ENCODE measurements at regions not wholly inside any gene's neighbourhood (a gene's known extent, or its start where the extent isn't known, plus 50 kb on each side); places are given as distances from the start of the nearest gene placed in this dataset.

DNA sequence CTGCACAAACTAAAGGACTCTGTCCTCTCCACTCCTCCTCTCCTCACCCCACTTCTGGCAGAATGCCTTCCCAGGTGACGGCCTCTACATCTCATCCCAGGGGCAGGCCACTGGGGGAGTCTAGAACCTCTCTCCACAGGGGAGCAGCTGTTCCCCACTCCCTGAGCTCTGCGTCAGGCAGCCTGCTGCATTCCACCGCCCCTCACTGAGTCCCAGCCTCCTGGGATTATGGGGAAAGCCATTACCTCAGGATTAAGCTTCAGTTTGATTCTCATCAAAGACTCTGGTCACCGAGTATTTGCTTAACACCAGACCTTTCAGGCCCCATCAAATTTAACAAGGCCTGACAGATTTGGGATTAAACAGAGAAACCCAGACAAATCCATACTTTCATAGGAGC is 405.9 kb downstream of the NXPE2 start:
- Histone ChIP-seq H3K4me3 (ENCODE audit: low read depth in 1 of 3, low read length in 3 of 3) (no peak overlapping the region), H3K27ac (ENCODE audit: low read depth in 1 of 2, low read length in 2 of 2) (no peak overlapping the region), H3K27me3 (ENCODE audit: control insufficient read depth in 4 of 4, insufficient read depth in 4 of 4, low read length in 3 of 4) (peaks cover 0 to 8% (median under 1%) of the 10 kb centered on the region in 4 donors), H3K4me1 (ENCODE audit: control insufficient read depth in 4 of 4, insufficient read depth in 4 of 4, low read length in 3 of 4) (no peaks in the 10 kb centered on the region), H3K9ac (ENCODE audit: low read depth in 1 of 2, low read length in 2 of 2) (no peak overlapping the region), H3K36me3 (ENCODE audit: control insufficient read depth in 4 of 4, insufficient read depth in 3 of 4, low read depth in 1 of 4, low read length in 3 of 4) (no peaks in the 10 kb centered on the region), H3K9me3 (ENCODE audit: control insufficient read depth in 4 of 4, low read length in 3 of 4) (no peaks in the 10 kb centered on the region)
- 75% methylated on average over 4 of the region's 4 CpGs for WGBS
- no peak for DNase-seq (ENCODE audit: low spot score)
- no peak for TF ChIP-seq ATF3 (IDR thresholded peaks at IDR 0.05)
- no peak for TF ChIP-seq SP1 (IDR thresholded peaks at IDR 0.05)
- TF ChIP-seq HNF4A (conservative IDR thresholded peaks at IDR 0.05), result no peak
- TF ChIP-seq, protein P1, sequence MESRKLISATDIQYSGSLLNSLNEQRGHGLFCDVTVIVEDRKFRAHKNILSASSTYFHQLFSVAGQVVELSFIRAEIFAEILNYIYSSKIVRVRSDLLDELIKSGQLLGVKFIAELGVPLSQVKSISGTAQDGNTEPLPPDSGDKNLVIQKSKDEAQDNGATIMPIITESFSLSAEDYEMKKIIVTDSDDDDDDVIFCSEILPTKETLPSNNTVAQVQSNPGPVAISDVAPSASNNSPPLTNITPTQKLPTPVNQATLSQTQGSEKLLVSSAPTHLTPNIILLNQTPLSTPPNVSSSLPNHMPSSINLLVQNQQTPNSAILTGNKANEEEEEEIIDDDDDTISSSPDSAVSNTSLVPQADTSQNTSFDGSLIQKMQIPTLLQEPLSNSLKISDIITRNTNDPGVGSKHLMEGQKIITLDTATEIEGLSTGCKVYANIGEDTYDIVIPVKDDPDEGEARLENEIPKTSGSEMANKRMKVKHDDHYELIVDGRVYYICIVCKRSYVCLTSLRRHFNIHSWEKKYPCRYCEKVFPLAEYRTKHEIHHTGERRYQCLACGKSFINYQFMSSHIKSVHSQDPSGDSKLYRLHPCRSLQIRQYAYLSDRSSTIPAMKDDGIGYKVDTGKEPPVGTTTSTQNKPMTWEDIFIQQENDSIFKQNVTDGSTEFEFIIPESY (IDR thresholded peaks at IDR 0.05), result no peak
- no peak for TF ChIP-seq HNF4G (IDR thresholded peaks at IDR 0.05)
- TF ChIP-seq RAD21 (IDR thresholded peaks at IDR 0.05), result no peak
- TF ChIP-seq YY1 (IDR thresholded peaks at IDR 0.05), result no peak
- TF ChIP-seq, protein P2, sequence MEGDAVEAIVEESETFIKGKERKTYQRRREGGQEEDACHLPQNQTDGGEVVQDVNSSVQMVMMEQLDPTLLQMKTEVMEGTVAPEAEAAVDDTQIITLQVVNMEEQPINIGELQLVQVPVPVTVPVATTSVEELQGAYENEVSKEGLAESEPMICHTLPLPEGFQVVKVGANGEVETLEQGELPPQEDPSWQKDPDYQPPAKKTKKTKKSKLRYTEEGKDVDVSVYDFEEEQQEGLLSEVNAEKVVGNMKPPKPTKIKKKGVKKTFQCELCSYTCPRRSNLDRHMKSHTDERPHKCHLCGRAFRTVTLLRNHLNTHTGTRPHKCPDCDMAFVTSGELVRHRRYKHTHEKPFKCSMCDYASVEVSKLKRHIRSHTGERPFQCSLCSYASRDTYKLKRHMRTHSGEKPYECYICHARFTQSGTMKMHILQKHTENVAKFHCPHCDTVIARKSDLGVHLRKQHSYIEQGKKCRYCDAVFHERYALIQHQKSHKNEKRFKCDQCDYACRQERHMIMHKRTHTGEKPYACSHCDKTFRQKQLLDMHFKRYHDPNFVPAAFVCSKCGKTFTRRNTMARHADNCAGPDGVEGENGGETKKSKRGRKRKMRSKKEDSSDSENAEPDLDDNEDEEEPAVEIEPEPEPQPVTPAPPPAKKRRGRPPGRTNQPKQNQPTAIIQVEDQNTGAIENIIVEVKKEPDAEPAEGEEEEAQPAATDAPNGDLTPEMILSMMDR (IDR thresholded peaks at IDR 0.05; ENCODE audit: low read depth, low read length, missing input control), result no peak
- no peak for TF ChIP-seq EGR1 (IDR thresholded peaks at IDR 0.05; ENCODE audit: low read depth in 2 of 2)
- TF ChIP-seq RXRA (IDR thresholded peaks at IDR 0.05), result no peak
- no peak for TF ChIP-seq NR2F2 (IDR thresholded peaks at IDR 0.05)
- TF ChIP-seq GABPA (IDR thresholded peaks at IDR 0.05 in 1 of 2, conservative IDR thresholded peaks at IDR 0.05 in 1 of 2), result no peak
- no peak for TF ChIP-seq TAF1 (conservative IDR thresholded peaks at IDR 0.05)
- TF ChIP-seq REST (IDR thresholded peaks at IDR 0.05), result no peak
- no peak for TF ChIP-seq JUND (IDR thresholded peaks at IDR 0.05)
- TF ChIP-seq FOXA2 (IDR thresholded peaks at IDR 0.05), result no peak
- TF ChIP-seq MAX (IDR thresholded peaks at IDR 0.05), result no peak
